ENCODE measurements at regions not wholly inside any gene's neighbourhood (a gene's known extent, or its start where the extent isn't known, plus 50 kb on each side); places are given as distances from the start of the nearest gene placed in this dataset.

- DNase-seq: no peak
These were observed 616.3 kb downstream of the TBC1D4 start for GRCh38 chr13:74865656-74866055.

- DNase-seq: no peak
These were observed 621.2 kb downstream of the TBC1D4 start for GRCh38 chr13:74860789-74861188.

- no peak for DNase-seq
These were observed 631.1 kb downstream of the TBC1D4 start for GRCh38 chr13:74850893-74851292.

GRCh38 chr13:74847966-74848365 lies 634.0 kb downstream of the TBC1D4 start:
- no peak for DNase-seq

GRCh38 chr13:74845806-74846205 lies 636.2 kb downstream of the TBC1D4 start:
- no peak for DNase-seq

- no peak for DNase-seq
These were observed 640.3 kb downstream of the TBC1D4 start for GRCh38 chr13:74841651-74842050.

- DNase-seq: no peak
These were observed 640.8 kb downstream of the TBC1D4 start for GRCh38 chr13:74841123-74841522.

GRCh38 chr13:74839656-74840055 lies 642.3 kb downstream of the TBC1D4 start:
- DNase-seq: no peak

GRCh38 chr13:74838096-74838495 lies 643.9 kb downstream of the TBC1D4 start:
- no peak for DNase-seq

GRCh38 chr13:74836628-74837027 lies 645.3 kb downstream of the TBC1D4 start:
- no peak for DNase-seq

- no peak for DNase-seq
These were observed 646.4 kb downstream of the TBC1D4 start for GRCh38 chr13:74835579-74835978.

GRCh38 chr13:74825938-74826246 lies 656.1 kb downstream of the TBC1D4 start:
- DNase-seq: no peak

GRCh38 chr13:74825152-74825937 lies 656.6 kb downstream of the TBC1D4 start:
- no peak for DNase-seq

GRCh38 chr13:74820809-74821208 lies 661.2 kb downstream of the TBC1D4 start:
- no peak for DNase-seq

GRCh38 chr13:74819549-74819948 lies 662.4 kb downstream of the TBC1D4 start:
- no peak for DNase-seq

GRCh38 chr13:74816737-74817136 lies 665.2 kb downstream of the TBC1D4 start:
- no peak for DNase-seq

- DNase-seq: no peak
These were observed 662.0 kb upstream of the KLF12 start for GRCh38 chr13:74796157-74796556.

GRCh38 chr13:74795526-74795925 lies 661.3 kb upstream of the KLF12 start:
- no peak for DNase-seq

GRCh38 chr13:74794582-74794981 lies 660.4 kb upstream of the KLF12 start:
- DNase-seq: no peak

GRCh38 chr13:74794147-74794546 lies 659.9 kb upstream of the KLF12 start:
- DNase-seq: no peak

- DNase-seq: no peak
These were observed 650.8 kb upstream of the KLF12 start for GRCh38 chr13:74784959-74785358.

- DNase-seq: no peak
These were observed 644.7 kb upstream of the KLF12 start for GRCh38 chr13:74778946-74779345.

GRCh38 chr13:74778087-74778486 lies 643.9 kb upstream of the KLF12 start:
- no peak for DNase-seq

GRCh38 chr13:74774264-74774663 lies 640.1 kb upstream of the KLF12 start:
- DNase-seq: no peak

- no peak for DNase-seq
These were observed 639.0 kb upstream of the KLF12 start for GRCh38 chr13:74773248-74773647.
